GM23338 (cell line): ENCODE measurements at regions not wholly inside any gene's neighbourhood (a gene's known extent, or its start where the extent isn't known, plus 50 kb on each side); places are given as distances from the start of the nearest gene placed in this dataset.

ENCODE experiments used
- CREB1 ChIP-seq: fragments of 250-450 bp; sonication (Bioruptor Pico); IDR thresholded peaks from 2 replicates; pipeline ENCODE4 v1.5.0; 2020; ENCODE audit warnings: low read depth, mild to moderate bottlenecking, moderate library complexity
- CTCF ChIP-seq, 2 experiments: fragments of 200-600 bp in 1 of 2; sonication (generic) in 1 of 2; conservative IDR thresholded peaks; 2 replicates each; pipeline versions ENCODE4 v1.5.1 to v1.6.1; 2016 to 2017; ENCODE audit warnings: antibody characterized with exemption in 2 of 2, low read depth in 2 of 2, mild to moderate bottlenecking in 2 of 2, moderate library complexity in 1 of 2
- EZH2 ChIP-seq: fragments of 200-600 bp; sonication (generic); IDR thresholded peaks from one replicate; pipeline ENCODE4 v1.8.0; 2017; ENCODE audit warnings: antibody characterized with exemption, mild to moderate bottlenecking, low read depth; ENCODE audit not compliant: unreplicated experiment
- EZH2phosphoT487 ChIP-seq: fragments of 200-600 bp; sonication (generic); IDR thresholded peaks from one replicate; pipeline ENCODE4 v1.8.1; 2018; ENCODE audit warnings: antibody characterized with exemption; ENCODE audit not compliant: unreplicated experiment
- JUNB ChIP-seq: IDR thresholded peaks from one replicate; pipeline ENCODE4 v1.6.1; 2016; ENCODE audit warnings: antibody characterized with exemption; ENCODE audit not compliant: unreplicated experiment
- POLR2AphosphoS5 ChIP-seq: IDR thresholded peaks from 2 replicates; pipeline ENCODE4 v1.6.1; 2016; ENCODE audit warnings: antibody characterized with exemption, low read depth
- STAT1 ChIP-seq: IDR thresholded peaks from one replicate; pipeline ENCODE4 v1.6.1; 2016; ENCODE audit warnings: antibody characterized with exemption; ENCODE audit not compliant: unreplicated experiment
- ZNF114 ChIP-seq: fragments of 250-450 bp; sonication (Bioruptor Pico); IDR thresholded peaks from 2 replicates; pipeline ENCODE4 v1.5.0; 2020; ENCODE audit warnings: mild to moderate bottlenecking, moderate library complexity
- ZNF331 ChIP-seq: fragments of 250-450 bp; sonication (Bioruptor Pico); IDR thresholded peaks from 2 replicates; pipeline ENCODE4 v1.5.0; 2020; ENCODE audit warnings: low read depth, mild to moderate bottlenecking, moderate library complexity
- ZNF462 ChIP-seq: fragments of 250-450 bp; sonication (Bioruptor Pico); IDR thresholded peaks from 2 replicates; pipeline ENCODE4 v1.5.0; 2020; ENCODE audit warnings: mild to moderate bottlenecking, moderate library complexity
- TF ChIP-seq, protein P1 (sequence below): IDR thresholded peaks from 2 replicates; pipeline ENCODE4 v1.6.1; 2016; ENCODE audit warnings: antibody characterized with exemption

DNA sequence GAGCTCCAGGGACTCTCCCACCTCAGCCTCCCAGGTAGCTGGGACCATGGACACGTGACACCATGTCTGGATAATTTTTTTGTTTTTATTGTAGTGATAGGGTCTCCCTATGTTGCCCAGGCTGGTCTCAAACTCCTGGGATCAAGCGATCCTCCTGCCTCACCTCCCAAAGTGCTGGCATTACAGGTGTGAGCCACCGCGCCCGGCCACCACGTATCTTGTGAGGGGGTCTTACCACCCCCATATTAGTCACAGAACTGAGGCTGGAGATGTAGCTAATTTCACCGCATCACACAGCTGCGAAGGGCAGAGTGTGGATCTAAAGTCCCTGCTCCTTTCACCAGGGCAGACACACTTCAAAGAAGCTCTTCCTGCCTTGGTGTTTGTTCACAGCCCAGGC is 211.8 kb upstream of the SOX1 start (continued):
- TF ChIP-seq ZNF462 (no peak), STAT1 (no peak), ZNF331 (CRISPR knock-in tag) (no peak), CREB1 (CRISPR knock-in tag) (no peak), EZH2phosphoT487 (no peak), JUNB (no peak), ZNF114 (no peak), EZH2 (no peak), CTCF (conservative IDR thresholded peaks at IDR 0.05; ENCODE audit: low read depth in 2 of 2) (no peak), POLR2AphosphoS5 (no peak)
- TF ChIP-seq, protein P1, sequence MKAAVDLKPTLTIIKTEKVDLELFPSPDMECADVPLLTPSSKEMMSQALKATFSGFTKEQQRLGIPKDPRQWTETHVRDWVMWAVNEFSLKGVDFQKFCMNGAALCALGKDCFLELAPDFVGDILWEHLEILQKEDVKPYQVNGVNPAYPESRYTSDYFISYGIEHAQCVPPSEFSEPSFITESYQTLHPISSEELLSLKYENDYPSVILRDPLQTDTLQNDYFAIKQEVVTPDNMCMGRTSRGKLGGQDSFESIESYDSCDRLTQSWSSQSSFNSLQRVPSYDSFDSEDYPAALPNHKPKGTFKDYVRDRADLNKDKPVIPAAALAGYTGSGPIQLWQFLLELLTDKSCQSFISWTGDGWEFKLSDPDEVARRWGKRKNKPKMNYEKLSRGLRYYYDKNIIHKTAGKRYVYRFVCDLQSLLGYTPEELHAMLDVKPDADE: no peak
